Osteoblast (primary cell): ENCODE measurements at regions not wholly inside any gene's neighbourhood (a gene's known extent, or its start where the extent isn't known, plus 50 kb on each side); places are given as distances from the start of the nearest gene placed in this dataset.
"Not testable (repeated sequence)": the region's sequence is repeated elsewhere in the genome, so short reads cannot be mapped to it uniquely, and the experiment has no call there.

Source experiments
- DNase-seq: peaks from one replicate; pipeline ENCODE4 v3.0.0; 2011; ENCODE audit warnings: low spot score, mixed read lengths; ENCODE audit not compliant: insufficient read length; ENCODE audit errors: missing footprints
- H2AFZ ChIP-seq: 2 replicates; pipeline ENCODE4 v1.6.0; 2011; ENCODE audit warnings: mild to moderate bottlenecking, low read length
- H3K27ac ChIP-seq: 2 replicates; pipeline ENCODE4 v1.5.1; 2011; ENCODE audit warnings: mild to moderate bottlenecking, low read depth, low read length, moderate library complexity
- H3K27me3 ChIP-seq: 2 replicates; pipeline ENCODE4 v1.6.0; 2012; ENCODE audit warnings: mild to moderate bottlenecking, control low read depth, inconsistent platforms, low read length, moderate library complexity; ENCODE audit not compliant: insufficient read depth
- H3K36me3 ChIP-seq: 2 replicates; pipeline ENCODE4 v1.5.1; 2011; ENCODE audit warnings: mild to moderate bottlenecking, low read length, control low read depth, moderate library complexity; ENCODE audit not compliant: insufficient read depth
- H3K4me1 ChIP-seq: 2 replicates; pipeline ENCODE4 v1.5.1; 2011; ENCODE audit warnings: mild to moderate bottlenecking, low read length, control low read depth, moderate library complexity; ENCODE audit not compliant: insufficient read depth
- H3K4me2 ChIP-seq: 2 replicates; pipeline ENCODE4 v1.6.0; 2011; ENCODE audit warnings: mild to moderate bottlenecking, low read length; ENCODE audit not compliant: insufficient read depth
- H3K4me3 ChIP-seq: fragments of 200-600 bp; sonication (generic); 3 replicates; pipeline ENCODE4 v1.5.1; 2012; ENCODE audit warnings: mild to moderate bottlenecking, low read length, inconsistent platforms; ENCODE audit not compliant: insufficient read depth
- H3K79me2 ChIP-seq: 2 replicates; pipeline ENCODE4 v1.6.0; 2012; ENCODE audit warnings: mild to moderate bottlenecking, low read length, control low read depth, inconsistent platforms; ENCODE audit not compliant: insufficient read depth
- H3K9me3 ChIP-seq: 2 replicates; pipeline ENCODE4 v1.5.1; 2011; ENCODE audit warnings: low read depth, low read length, control low read depth
- H4K20me1 ChIP-seq: 2 replicates; pipeline ENCODE4 v1.6.0; 2012; ENCODE audit warnings: mild to moderate bottlenecking, low read length, control low read depth; ENCODE audit not compliant: insufficient read depth
- TF ChIP-seq, protein P1 (sequence below): IDR thresholded peaks from 2 replicates; pipeline ENCODE4 v1.5.1; 2011; ENCODE audit warnings: mild to moderate bottlenecking, low read depth, low read length, moderate library complexity; ENCODE audit errors: extremely low read depth

DNA sequence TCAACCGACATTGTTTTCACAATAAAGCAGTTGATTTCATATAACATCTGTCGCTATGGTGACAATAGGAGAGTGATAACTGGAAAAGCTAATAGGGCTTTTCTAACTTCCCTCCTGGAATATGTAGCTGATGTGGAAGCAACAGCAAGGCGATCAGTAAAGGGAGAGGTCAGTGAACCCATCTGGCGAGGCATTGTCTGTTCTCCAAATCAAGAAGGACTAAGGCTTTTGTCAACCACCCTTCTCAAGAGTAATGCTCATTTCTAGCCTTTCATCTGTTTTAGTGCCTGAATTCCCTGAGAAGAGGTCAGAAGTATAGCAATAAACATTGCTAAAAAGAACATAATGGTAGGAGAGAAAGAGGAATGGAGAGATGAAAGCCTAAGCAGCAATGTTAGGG lies 201.3 kb downstream of the AKAP7 start:
- H3K36me3 ChIP-seq: no peaks in the 10 kb centered on the region
- no peaks in the 10 kb centered on the region for H3K79me2 ChIP-seq
- no peaks in the 10 kb centered on the region for H4K20me1 ChIP-seq
- H3K27me3 ChIP-seq: peaks cover 6% of the 10 kb centered on the region
- no peak overlapping the region for H3K27ac ChIP-seq
- no peaks in the 10 kb centered on the region for H3K9me3 ChIP-seq
- H3K4me1 ChIP-seq: no peaks in the 10 kb centered on the region
- DNase-seq: no peak
- H2AFZ ChIP-seq: no peak overlapping the region
- H3K4me3 ChIP-seq: no peak overlapping the region
- no peak overlapping the region for H3K4me2 ChIP-seq
- TF ChIP-seq, protein P1, sequence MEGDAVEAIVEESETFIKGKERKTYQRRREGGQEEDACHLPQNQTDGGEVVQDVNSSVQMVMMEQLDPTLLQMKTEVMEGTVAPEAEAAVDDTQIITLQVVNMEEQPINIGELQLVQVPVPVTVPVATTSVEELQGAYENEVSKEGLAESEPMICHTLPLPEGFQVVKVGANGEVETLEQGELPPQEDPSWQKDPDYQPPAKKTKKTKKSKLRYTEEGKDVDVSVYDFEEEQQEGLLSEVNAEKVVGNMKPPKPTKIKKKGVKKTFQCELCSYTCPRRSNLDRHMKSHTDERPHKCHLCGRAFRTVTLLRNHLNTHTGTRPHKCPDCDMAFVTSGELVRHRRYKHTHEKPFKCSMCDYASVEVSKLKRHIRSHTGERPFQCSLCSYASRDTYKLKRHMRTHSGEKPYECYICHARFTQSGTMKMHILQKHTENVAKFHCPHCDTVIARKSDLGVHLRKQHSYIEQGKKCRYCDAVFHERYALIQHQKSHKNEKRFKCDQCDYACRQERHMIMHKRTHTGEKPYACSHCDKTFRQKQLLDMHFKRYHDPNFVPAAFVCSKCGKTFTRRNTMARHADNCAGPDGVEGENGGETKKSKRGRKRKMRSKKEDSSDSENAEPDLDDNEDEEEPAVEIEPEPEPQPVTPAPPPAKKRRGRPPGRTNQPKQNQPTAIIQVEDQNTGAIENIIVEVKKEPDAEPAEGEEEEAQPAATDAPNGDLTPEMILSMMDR: no peak

DNA sequence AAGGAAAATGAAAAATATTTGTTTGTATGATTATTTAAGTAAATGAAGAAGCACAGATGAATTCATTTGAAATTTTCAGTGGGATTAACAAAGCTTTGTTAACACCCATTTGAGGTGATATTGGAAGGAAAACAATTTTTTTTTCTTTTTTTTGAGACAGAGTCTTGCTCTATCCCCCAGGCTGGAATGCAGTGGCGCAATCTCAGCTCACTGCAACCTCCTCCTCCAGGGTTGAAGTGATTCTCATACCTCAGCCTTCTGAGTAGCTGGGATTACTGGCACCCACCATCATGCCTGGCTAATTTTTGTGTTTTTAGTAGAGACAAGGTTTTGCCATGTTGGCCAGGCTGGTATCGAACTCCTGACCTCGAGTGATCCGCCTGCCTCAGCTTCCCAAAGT lies 211.6 kb downstream of the AKAP7 start:
- H3K4me1 ChIP-seq, H3K36me3 ChIP-seq, H3K4me2 ChIP-seq, H3K4me3 ChIP-seq, H3K27me3 ChIP-seq, H3K9me3 ChIP-seq, H2AFZ ChIP-seq, H3K79me2 ChIP-seq, DNase-seq, H3K27ac ChIP-seq, H4K20me1 ChIP-seq: not testable (repeated sequence)

DNA sequence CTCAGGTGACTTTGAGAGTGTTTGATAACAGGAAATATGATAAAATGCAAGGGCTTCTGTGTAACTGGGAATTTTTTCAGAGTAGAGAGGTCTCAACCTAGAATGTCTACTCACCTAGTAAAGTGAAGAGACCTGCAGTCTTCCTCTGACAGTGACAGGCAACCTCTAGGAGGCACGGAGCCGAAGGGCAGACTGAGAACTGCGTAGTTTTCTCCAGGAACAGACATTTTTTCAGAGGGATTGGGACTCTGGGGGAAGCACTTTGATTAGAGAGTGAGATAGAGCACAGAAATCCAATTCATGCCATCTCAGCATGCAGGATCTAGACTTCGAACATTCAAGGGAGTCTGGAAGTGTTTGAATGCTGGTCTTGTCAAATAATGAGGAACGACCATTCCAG lies 213.3 kb downstream of the AKAP7 start:
- Histone ChIP-seq H2AFZ (no peak overlapping the region), H3K4me3 (no peak overlapping the region), H3K27ac (no peak overlapping the region), H3K36me3 (no peaks in the 10 kb centered on the region), H3K4me1 (no peaks in the 10 kb centered on the region), H3K27me3 (peaks cover 4% of the 10 kb centered on the region), H3K4me2 (no peak overlapping the region), H3K9me3 (no peaks in the 10 kb centered on the region), H3K79me2 (no peaks in the 10 kb centered on the region), H4K20me1 (no peaks in the 10 kb centered on the region)
- TF ChIP-seq, protein P1: no peak
- DNase-seq: no peak

DNA sequence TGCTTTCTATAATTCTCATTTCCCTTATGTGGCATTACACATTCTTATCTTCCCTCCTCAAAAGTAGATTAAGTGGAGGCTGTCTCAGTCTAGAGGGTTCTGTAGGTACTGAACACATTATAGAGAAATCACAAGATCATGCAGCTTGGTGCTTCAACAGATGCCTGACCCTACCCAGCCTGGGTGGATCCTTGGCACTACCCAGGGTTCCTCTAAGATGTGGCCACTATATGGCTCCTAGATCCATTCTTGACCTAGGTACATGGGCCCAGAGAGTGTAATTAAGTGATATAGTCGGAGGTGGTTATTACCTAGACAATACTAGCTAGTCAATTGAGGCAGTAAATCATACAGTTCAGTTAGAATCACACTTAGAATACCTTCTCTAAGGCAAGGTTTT lies 213.9 kb downstream of the AKAP7 start:
- DNase-seq: no peak
- no peaks in the 10 kb centered on the region for H3K9me3 ChIP-seq
- H3K36me3 ChIP-seq: no peaks in the 10 kb centered on the region
- no peaks in the 10 kb centered on the region for H4K20me1 ChIP-seq
- no peak overlapping the region for H3K4me2 ChIP-seq
- H3K79me2 ChIP-seq: no peaks in the 10 kb centered on the region
- no peak overlapping the region for H2AFZ ChIP-seq
- H3K4me3 ChIP-seq: no peak overlapping the region
- no peaks in the 10 kb centered on the region for H3K4me1 ChIP-seq
- peaks cover 4% of the 10 kb centered on the region for H3K27me3 ChIP-seq
- H3K27ac ChIP-seq: no peak overlapping the region
- TF ChIP-seq, protein P1: no peak

DNA sequence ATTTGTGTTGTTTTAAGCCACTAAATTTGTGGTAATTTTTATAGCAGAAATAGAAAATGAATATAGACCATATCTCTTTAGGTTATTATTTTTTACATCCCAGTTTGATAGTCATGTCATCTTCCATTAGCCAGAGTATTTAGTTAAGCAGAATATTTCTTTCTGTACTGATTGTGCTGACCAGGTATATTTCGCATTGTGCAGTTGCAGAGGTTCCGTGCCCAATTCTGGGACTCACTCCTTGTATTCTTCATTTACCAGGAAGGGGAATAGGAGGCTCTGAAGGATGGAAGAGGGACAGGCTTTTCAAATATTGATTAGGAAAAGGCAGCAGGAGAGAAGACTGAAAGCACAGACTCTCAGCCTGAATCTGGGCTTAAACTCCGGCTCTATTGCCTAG lies 217.8 kb downstream of the AKAP7 start:
- H3K4me3 ChIP-seq: no peak overlapping the region
- no peaks in the 10 kb centered on the region for H3K9me3 ChIP-seq
- H3K4me1 ChIP-seq: no peaks in the 10 kb centered on the region
- no peaks in the 10 kb centered on the region for H4K20me1 ChIP-seq
- H2AFZ ChIP-seq: no peak overlapping the region
- TF ChIP-seq, protein P1: no peak
- H3K36me3 ChIP-seq: no peaks in the 10 kb centered on the region
- no peak overlapping the region for H3K27ac ChIP-seq
- peaks cover 4% of the 10 kb centered on the region for H3K27me3 ChIP-seq
- DNase-seq: peak; percentile 62
- H3K4me2 ChIP-seq: no peak overlapping the region
- no peaks in the 10 kb centered on the region for H3K79me2 ChIP-seq
